HCT116 (cell line): ENCODE measurements at regions not wholly inside any gene's neighbourhood (a gene's known extent, or its start where the extent isn't known, plus 50 kb on each side); places are given as distances from the start of the nearest gene placed in this dataset.

ENCODE experiments used
- ATAC-seq: fragments of 200-7000 bp; cut with Tn5 transposase; 2 replicates; pipeline ENCODE4 v1.9.1; 2020; ENCODE audit warnings: mild to moderate bottlenecking, moderate library complexity
- BruUV-seq: library from RNA; stranded (reverse); fragments of 400-500 nt; replicated peaks from 2 replicates; lab custom pipeline; 2021; lab: Mats Ljungman, UMichigan
- CTCF ChIA-PET: fragments of 300-600 bp; sonication (Branson Sonifier 250); formaldehyde crosslinking; loops from one replicate; lab custom pipeline; 2021; ENCODE audit warnings: antibody characterized with exemption; lab: Charles Lee
- POLR2A ChIA-PET: fragments of 300-600, 350-600 bp; sonication (Branson Sonifier 250); formaldehyde crosslinking; loops from one replicate; lab custom pipeline; 2021; ENCODE audit warnings: antibody characterized with exemption; lab: Charles Lee
- RAD21 ChIA-PET, 2 experiments: fragments of 300-600 bp; sonication (Branson Sonifier 250); formaldehyde crosslinking; loops; one replicate each; lab custom pipeline; 2023; ENCODE audit warnings: low total read pairs in 2 of 2; ENCODE audit not compliant: uncharacterized antibody in 2 of 2, unreplicated experiment in 2 of 2, low non-redundant PET in 1 of 2; lab: Charles Lee
- DNase-seq: peaks from one replicate; pipeline ENCODE4 v3.0.0-alpha.2; 2010; ENCODE audit warnings: low read depth, low spot score
- H2AFZ ChIP-seq: fragments of 200-600 bp; shearing (Covaris generic), sonication (generic); 2 replicates; pipeline ENCODE4 v1.6.1; 2017; ENCODE audit warnings: low read depth, mixed run types, mixed read lengths, antibody characterized with exemption, low read length; ENCODE audit not compliant: poor library complexity, severe bottlenecking
- H3K27ac ChIP-seq: 2 replicates; pipeline ENCODE4 v1.5.1; 2012; ENCODE audit warnings: low read depth, low read length
- H3K27me3 ChIP-seq: fragments of 200-600 bp; sonication (generic); 2 replicates; pipeline ENCODE4 v1.6.1; 2016; ENCODE audit warnings: mixed run types, low read length, mixed read lengths; ENCODE audit not compliant: insufficient read depth
- H3K36me3 ChIP-seq, 2 experiments: fragments of 200-500 bp in 1 of 2; fragments of 200-600 bp in 1 of 2; sonication (Bioruptor generic) in 1 of 2; sonication (generic) in 1 of 2; 2 replicates each; pipeline versions ENCODE4 v1.5.1 to v1.6.1; 2014 to 2016; ENCODE audit warnings: low read length in 2 of 2, inconsistent platforms in 1 of 2, mixed read lengths in 1 of 2, mixed run types in 1 of 2; ENCODE audit not compliant: insufficient read depth in 2 of 2, control insufficient read depth in 1 of 2
- H3K4me1 ChIP-seq, 2 experiments: fragments of 200-600 bp in 1 of 2; sonication (generic) in 1 of 2; 2 replicates each; pipeline versions ENCODE4 v1.5.1 to v1.6.1; 2012 to 2017; ENCODE audit warnings: low read length in 2 of 2, inconsistent platforms in 1 of 2, mild to moderate bottlenecking in 1 of 2, mixed read lengths in 1 of 2, mixed run types in 1 of 2, moderate library complexity in 1 of 2; ENCODE audit not compliant: insufficient read depth in 2 of 2, control insufficient read depth in 1 of 2
- H3K4me2 ChIP-seq: fragments of 200-600 bp; sonication (generic); 2 replicates; pipeline ENCODE4 v1.6.1; 2017; ENCODE audit warnings: mixed run types, low read length, mixed read lengths
- H3K4me3 ChIP-seq, 2 experiments: fragments of 200-600 bp in 1 of 2; sonication (generic) in 1 of 2; replicated peaks in 1 of 2; 2 replicates each; pipeline ENCODE4 v1.5.1; 2011 to 2016; ENCODE audit warnings: low read length in 2 of 2, control low read depth in 1 of 2, low read depth in 1 of 2, mild to moderate bottlenecking in 1 of 2, mixed read lengths in 1 of 2, mixed run types in 1 of 2
- H3K79me2 ChIP-seq: fragments of 200-600 bp; sonication (generic); 2 replicates; pipeline ENCODE4 v1.6.1; 2017; ENCODE audit warnings: mild to moderate bottlenecking, mixed run types, low read length, moderate library complexity, mixed read lengths; ENCODE audit not compliant: insufficient read depth
- H3K9ac ChIP-seq: fragments of 200-600 bp; sonication (generic); 2 replicates; pipeline ENCODE4 v1.6.1; 2016; ENCODE audit warnings: low read length, mixed read lengths
- H3K9me2 ChIP-seq: fragments of 200-600 bp; sonication (generic), shearing (Covaris generic); 2 replicates; pipeline ENCODE4 v1.6.1; 2017; ENCODE audit warnings: mixed run types, mild to moderate bottlenecking, moderate library complexity; ENCODE audit not compliant: insufficient read depth
- H3K9me3 ChIP-seq, 2 experiments: fragments of 200-500 bp in 1 of 2; fragments of 200-600 bp in 1 of 2; sonication (Bioruptor generic) in 1 of 2; sonication (generic) in 1 of 2; 2 replicates each; pipeline ENCODE4 v1.6.1; 2014 to 2017; ENCODE audit warnings: low read length in 2 of 2, mixed read lengths in 2 of 2, inconsistent platforms in 1 of 2, low read depth in 1 of 2, mild to moderate bottlenecking in 1 of 2, mixed run types in 1 of 2, moderate library complexity in 1 of 2; ENCODE audit not compliant: control insufficient read depth in 1 of 2, insufficient read depth in 1 of 2
- H4K20me1 ChIP-seq: fragments of 200-600 bp; sonication (generic), shearing (Covaris generic); 2 replicates; pipeline ENCODE4 v1.6.1; 2017; ENCODE audit warnings: mixed run types, mild to moderate bottlenecking, moderate library complexity; ENCODE audit not compliant: insufficient read depth
- CBX3 ChIP-seq: IDR thresholded peaks from 2 replicates; pipeline ENCODE4 v1.6.1; 2012; ENCODE audit warnings: low read depth
- CEBPB ChIP-seq: IDR thresholded peaks from 2 replicates; pipeline ENCODE4 v1.6.1; 2012; ENCODE audit warnings: low read depth
- EGR1 ChIP-seq: IDR thresholded peaks from 2 replicates; pipeline ENCODE4 v1.6.1; 2012; ENCODE audit warnings: low read depth
- EZH2 ChIP-seq: fragments of 200-600 bp; sonication (generic); IDR thresholded peaks from 2 replicates; pipeline ENCODE4 v1.6.1; 2017; ENCODE audit warnings: antibody characterized with exemption, mixed run types
- EZH2phosphoT487 ChIP-seq: fragments of 200-600 bp; IDR thresholded peaks from 2 replicates; pipeline ENCODE4 v1.6.1; 2018; ENCODE audit warnings: antibody characterized with exemption, borderline replicate concordance
- FOSL1 ChIP-seq: IDR thresholded peaks from 2 replicates; pipeline ENCODE4 v1.6.1; 2012; ENCODE audit warnings: low read depth
- JUND ChIP-seq: IDR thresholded peaks from 2 replicates; pipeline ENCODE4 v1.6.1; 2012
- POLR2A ChIP-seq: IDR thresholded peaks from 2 replicates; pipeline ENCODE4 v1.7.0; 2011; ENCODE audit warnings: borderline replicate concordance; ENCODE audit not compliant: insufficient read depth, insufficient read length; ENCODE audit errors: extremely low read depth
- POLR2AphosphoS5 ChIP-seq: IDR thresholded peaks from 2 replicates; pipeline ENCODE4 v1.6.1; 2011; ENCODE audit warnings: mild to moderate bottlenecking, low read depth, low read length, moderate library complexity
- RAD21 ChIP-seq: IDR thresholded peaks from 2 replicates; pipeline ENCODE4 v1.6.1; 2012; ENCODE audit warnings: low read depth, mild to moderate bottlenecking
- SIN3A ChIP-seq: IDR thresholded peaks from 2 replicates; pipeline ENCODE4 v1.6.1; 2012; ENCODE audit warnings: low read depth
- SP1 ChIP-seq: IDR thresholded peaks from 2 replicates; pipeline ENCODE4 v1.6.1; 2012; ENCODE audit warnings: low read depth
- TCF7L2 ChIP-seq: IDR thresholded peaks from 2 replicates; pipeline ENCODE4 v1.7.0; 2011; ENCODE audit warnings: borderline replicate concordance, inconsistent platforms; ENCODE audit not compliant: insufficient read depth, insufficient read length; ENCODE audit errors: extremely low read depth
- YY1 ChIP-seq: IDR thresholded peaks from 2 replicates; pipeline ENCODE4 v1.6.1; 2011; ENCODE audit warnings: low read length, low read depth, moderate library complexity, mild to moderate bottlenecking; ENCODE audit not compliant: insufficient replicate concordance; ENCODE audit errors: extremely low read depth
- ZBTB33 ChIP-seq: IDR thresholded peaks from 2 replicates; pipeline ENCODE4 v1.6.1; 2011; ENCODE audit warnings: mild to moderate bottlenecking, low read length, moderate library complexity; ENCODE audit not compliant: insufficient replicate concordance; ENCODE audit errors: extremely low read depth
- ZNF274 ChIP-seq: fragments of 200-500 bp; sonication (Bioruptor generic); IDR thresholded peaks from 2 replicates; pipeline ENCODE4 v1.6.1; 2014; ENCODE audit warnings: mild to moderate bottlenecking, low read depth, low read length, inconsistent platforms
- intact Hi-C: fragments of 100-400 bp; cut with micrococcal nuclease; formaldehyde crosslinking; loops from 2 replicates; pipeline ENCODE4 v1.10.0; 2022
- TF ChIP-seq, protein P1 (sequence below): IDR thresholded peaks from 2 replicates; pipeline ENCODE4 v1.6.1; 2012
- TF ChIP-seq, protein P2 (sequence below): IDR thresholded peaks from 2 replicates; pipeline ENCODE4 v1.6.1; 2012; ENCODE audit warnings: low read depth

DNA sequence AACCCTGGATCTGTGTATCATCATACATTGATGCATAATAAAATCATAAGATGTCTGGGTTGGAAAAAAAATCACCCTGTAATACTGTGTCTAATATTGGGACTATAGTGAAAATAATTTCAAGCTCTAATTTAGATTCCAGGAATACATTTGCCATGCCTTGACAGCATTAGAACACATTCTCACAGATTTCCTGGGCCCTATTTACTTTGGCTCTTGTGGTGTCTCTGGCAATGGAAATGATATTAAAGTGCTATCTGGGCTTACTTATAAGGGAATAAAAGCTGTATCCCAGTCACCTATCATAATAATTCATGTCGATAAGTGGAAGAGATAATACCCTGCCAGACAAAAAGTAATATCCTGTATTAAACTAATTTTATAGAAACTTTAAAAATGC lies 472.0 kb downstream of the ZPLD1 start:
- intact Hi-C loops, result no loop called here
- CTCF ChIA-PET, result no interaction called here
- TF ChIP-seq YY1 (no peak), POLR2A (no peak), FOSL1 (no peak), CEBPB (no peak), JUND (no peak), ZBTB33 (no peak), SIN3A (no peak), EGR1 (no peak), SP1 (no peak), RAD21 (no peak), EZH2 (no peak), TCF7L2 (no peak), ZNF274 (no peak), CBX3 (no peak), EZH2phosphoT487 (no peak), POLR2AphosphoS5 (no peak)
- TF ChIP-seq, protein P1, sequence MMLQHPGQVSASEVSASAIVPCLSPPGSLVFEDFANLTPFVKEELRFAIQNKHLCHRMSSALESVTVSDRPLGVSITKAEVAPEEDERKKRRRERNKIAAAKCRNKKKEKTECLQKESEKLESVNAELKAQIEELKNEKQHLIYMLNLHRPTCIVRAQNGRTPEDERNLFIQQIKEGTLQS, result no peak
- TF ChIP-seq, protein P2, sequence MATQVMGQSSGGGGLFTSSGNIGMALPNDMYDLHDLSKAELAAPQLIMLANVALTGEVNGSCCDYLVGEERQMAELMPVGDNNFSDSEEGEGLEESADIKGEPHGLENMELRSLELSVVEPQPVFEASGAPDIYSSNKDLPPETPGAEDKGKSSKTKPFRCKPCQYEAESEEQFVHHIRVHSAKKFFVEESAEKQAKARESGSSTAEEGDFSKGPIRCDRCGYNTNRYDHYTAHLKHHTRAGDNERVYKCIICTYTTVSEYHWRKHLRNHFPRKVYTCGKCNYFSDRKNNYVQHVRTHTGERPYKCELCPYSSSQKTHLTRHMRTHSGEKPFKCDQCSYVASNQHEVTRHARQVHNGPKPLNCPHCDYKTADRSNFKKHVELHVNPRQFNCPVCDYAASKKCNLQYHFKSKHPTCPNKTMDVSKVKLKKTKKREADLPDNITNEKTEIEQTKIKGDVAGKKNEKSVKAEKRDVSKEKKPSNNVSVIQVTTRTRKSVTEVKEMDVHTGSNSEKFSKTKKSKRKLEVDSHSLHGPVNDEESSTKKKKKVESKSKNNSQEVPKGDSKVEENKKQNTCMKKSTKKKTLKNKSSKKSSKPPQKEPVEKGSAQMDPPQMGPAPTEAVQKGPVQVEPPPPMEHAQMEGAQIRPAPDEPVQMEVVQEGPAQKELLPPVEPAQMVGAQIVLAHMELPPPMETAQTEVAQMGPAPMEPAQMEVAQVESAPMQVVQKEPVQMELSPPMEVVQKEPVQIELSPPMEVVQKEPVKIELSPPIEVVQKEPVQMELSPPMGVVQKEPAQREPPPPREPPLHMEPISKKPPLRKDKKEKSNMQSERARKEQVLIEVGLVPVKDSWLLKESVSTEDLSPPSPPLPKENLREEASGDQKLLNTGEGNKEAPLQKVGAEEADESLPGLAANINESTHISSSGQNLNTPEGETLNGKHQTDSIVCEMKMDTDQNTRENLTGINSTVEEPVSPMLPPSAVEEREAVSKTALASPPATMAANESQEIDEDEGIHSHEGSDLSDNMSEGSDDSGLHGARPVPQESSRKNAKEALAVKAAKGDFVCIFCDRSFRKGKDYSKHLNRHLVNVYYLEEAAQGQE, result no peak

More for the DNA sequence above, 472.0 kb downstream of the ZPLD1 start:
- no peaks in the 10 kb centered on the region for H3K79me2 ChIP-seq
- no peaks in the 10 kb centered on the region for H3K36me3 ChIP-seq
- ATAC-seq (no peak), DNase-seq (no peak)
- no peak overlapping the region for H3K4me3 ChIP-seq
- no peaks in the 10 kb centered on the region for H3K27me3 ChIP-seq
- ChIA-PET POLR2A (no interaction called here), RAD21 (no interaction called here)
- no peaks in the 10 kb centered on the region for H3K9me3 ChIP-seq
- H3K9ac ChIP-seq, result no peak overlapping the region
- no peak overlapping the region for H2AFZ ChIP-seq
- no TSS peak for BruUV-seq
- H3K4me2 ChIP-seq, result no peak overlapping the region
- H3K27ac ChIP-seq, result no peak overlapping the region
- H4K20me1 ChIP-seq, result no peaks in the 10 kb centered on the region
- no peaks in the 10 kb centered on the region for H3K9me2 ChIP-seq
- peaks cover 0 to 7% of the 10 kb centered on the region in 2 experiments; a peak in 1 of 4 replicates for H3K4me1 ChIP-seq
